GM18867 (cell line): ENCODE measurements at regions not wholly inside any gene's neighbourhood (a gene's known extent, or its start where the extent isn't known, plus 50 kb on each side); places are given as distances from the start of the nearest gene placed in this dataset.

Experiments
- ATAC-seq: cut with Tn5 transposase; IDR thresholded peaks from one replicate; pipeline ENCODE4 v1.9.1; 2021; ENCODE audit warnings: mild to moderate bottlenecking, moderate library complexity; ENCODE audit not compliant: unreplicated experiment

GRCh38 chr3:115518100-115518852, 105.0 kb upstream of the GAP43 start:
- no peak for ATAC-seq

- ATAC-seq = no peak
Observed at GRCh38 chr3:115520241-115520640, 103.1 kb upstream of the GAP43 start.

- ATAC-seq = no peak
Observed at GRCh38 chr3:115520651-115521245, 102.6 kb upstream of the GAP43 start.

GRCh38 chr3:115523458-115523857, 99.9 kb upstream of the GAP43 start:
- ATAC-seq = no peak

GRCh38 chr3:115524549-115524948, 98.8 kb upstream of the GAP43 start:
- no peak for ATAC-seq

DNA sequence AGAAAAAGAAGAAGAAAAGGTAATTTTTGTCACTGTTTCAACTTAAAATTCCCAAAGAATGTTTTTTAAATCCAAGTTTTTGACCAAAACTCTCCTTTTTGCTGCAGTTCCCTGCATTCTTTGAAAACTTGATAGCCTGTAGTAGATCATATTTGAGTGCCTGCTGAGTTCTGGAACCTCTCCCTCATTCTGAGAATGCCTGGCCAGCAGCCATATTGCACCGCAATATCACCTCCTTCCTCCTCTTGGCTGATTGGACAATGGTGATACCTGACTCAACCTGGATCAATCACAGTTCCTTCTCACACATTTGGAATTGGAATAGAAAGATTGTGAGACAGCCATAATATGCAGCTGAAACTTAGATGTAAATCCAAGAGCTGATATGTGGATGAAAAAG, 97.6 kb upstream of the GAP43 start:
- no peak for ATAC-seq

- no peak for ATAC-seq
Observed at GRCh38 chr3:115533218-115533617, 90.1 kb upstream of the GAP43 start.

- ATAC-seq = no peak
Observed at GRCh38 chr3:115536171-115536570, 87.1 kb upstream of the GAP43 start.

GRCh38 chr3:115537669-115538068, 85.6 kb upstream of the GAP43 start:
- ATAC-seq = no peak

GRCh38 chr3:115547207-115547606, 76.1 kb upstream of the GAP43 start:
- ATAC-seq = no peak

GRCh38 chr3:115548611-115549010, 74.7 kb upstream of the GAP43 start:
- no peak for ATAC-seq

DNA sequence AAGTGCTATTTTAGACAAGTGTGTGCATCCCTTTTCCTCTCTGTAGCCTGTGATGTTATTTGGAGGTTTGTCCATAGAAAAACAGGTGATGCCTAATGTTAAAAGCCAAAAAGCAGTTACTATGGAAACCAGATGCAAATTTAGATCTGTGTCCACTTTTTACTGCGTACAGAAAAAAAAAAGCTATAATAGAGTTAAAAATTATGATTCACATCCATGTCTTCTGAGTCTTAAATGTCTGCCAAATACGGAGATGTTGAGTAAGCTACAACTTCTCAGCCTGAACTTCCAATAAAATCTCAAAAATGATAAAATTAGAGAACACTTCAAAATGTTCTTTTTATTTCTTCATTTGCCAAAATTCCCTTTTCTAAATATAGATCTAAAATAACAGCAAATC, 74.2 kb upstream of the GAP43 start:
- no peak for ATAC-seq

DNA sequence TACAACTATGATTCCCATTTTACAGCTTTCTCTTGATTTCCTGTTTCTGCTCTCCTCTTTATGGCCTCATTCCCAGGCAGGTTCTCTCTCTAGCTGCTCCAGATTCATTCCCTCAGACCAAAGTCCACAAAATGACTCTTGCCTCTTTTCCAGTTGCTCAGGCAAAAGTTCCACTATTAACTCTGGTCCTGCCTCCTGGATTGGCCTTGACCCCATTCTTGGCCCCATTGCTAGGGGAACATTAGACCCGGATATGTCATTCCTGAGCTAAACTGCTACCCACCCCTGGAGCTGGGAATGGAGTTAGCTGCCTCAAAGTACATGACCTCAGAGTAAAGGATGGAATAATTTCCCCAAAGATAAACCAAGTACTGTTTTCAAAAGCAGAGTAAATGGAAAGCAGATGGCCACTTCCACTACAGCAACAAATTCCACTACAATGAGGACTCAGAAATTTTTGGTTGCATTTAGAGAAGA, 73.0 kb upstream of the GAP43 start:
- ATAC-seq = no peak

- ATAC-seq = no peak
Observed at GRCh38 chr3:115551016-115551415, 72.3 kb upstream of the GAP43 start.

DNA sequence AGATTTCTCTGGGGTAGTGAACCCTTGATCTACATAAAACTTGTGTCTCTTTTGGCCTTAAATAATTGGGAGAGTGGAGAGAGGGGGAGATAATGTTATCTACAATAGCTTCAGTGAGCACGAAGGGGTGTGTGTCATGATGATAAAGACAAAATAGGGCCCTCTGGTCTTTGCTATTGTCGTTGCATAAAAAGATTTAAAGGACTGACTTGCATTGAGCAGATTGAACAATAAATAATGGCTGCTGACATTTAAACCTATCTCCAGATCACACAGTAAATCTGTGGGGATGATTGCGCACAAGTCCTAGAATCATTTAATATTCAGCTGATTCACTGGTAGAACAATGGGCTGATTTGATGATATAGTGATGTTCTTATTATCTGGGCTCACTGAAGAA, 71.3 kb upstream of the GAP43 start:
- ATAC-seq = no peak

DNA sequence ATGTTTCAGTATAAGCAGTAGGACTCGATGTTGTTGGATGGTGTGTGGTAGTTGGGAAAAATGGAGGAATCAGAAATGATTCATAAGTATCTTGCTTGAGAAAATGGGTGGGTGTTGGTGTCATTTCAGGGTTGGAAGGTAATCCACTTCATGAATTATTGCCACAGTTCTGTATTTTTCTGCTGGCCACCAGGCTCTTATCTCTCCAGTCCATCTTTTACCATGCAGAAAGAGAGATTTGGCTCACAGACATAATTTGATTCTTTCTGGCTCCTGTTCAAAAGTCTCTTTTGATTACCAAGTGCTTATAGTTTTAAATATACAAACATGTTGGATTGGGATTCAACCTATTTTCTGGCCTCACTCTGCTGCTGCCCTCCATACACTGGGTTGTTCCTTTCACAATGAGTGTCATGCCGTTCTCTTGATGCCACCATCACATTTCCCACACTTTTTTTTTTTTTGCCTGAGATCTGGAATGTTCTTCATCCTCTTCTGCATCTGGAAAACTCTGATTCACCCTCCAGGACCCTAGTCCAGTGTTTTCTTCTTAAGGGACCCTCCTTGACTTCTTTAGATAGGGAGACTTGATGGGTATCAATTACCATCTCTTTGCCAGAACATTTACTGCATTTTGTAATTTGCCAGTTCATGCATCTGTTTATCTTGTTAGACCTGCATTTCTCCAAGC, 69.4 kb upstream of the GAP43 start:
- ATAC-seq = no peak

DNA sequence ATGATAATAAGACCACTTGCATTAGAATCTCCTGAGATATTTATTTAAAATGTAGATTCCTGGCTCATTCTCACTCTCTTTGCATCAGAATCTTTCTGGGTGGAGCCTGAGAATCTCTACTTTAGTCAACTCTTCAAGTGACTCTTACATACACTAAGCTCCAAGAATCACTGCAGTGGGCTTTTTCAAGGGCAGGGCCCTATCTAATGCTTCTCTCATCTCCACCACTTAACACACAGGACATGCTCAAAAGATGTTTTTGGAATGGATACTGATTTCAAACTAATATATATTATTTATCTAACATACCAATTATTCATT, 68.9 kb upstream of the GAP43 start:
- ATAC-seq = no peak

DNA sequence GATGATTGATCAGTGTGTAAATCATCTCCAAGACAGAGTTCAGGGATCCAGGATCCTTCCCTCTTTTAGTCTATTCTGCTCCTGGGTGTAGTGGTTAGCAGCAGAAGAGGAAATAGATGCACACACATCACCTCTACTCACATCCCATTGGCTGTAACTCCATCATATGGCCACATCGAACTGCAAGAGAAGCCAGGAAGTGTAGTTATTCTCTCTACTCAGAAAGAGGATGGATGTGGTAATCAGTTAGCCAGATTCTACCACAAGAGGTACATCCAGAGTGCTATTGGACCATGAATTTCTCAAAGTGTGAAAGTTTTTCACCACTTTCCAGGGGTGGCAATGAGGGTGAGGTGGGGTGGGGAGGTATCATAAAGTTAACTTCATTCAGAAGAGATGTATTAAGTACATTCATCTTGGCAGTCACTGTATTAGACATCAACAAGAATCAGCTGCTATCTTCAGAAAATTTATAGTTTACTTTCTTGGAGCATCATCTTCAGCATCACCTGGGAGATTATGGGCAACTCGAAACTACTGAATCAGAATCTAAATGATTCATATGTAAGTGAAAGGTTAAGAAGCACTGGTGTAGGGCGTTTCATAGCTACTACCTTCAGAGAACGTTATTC, 60.6 kb upstream of the GAP43 start:
- peak; percentile 65 for ATAC-seq

GRCh38 chr3:115563984-115564383, 59.3 kb upstream of the GAP43 start:
- no peak for ATAC-seq

DNA sequence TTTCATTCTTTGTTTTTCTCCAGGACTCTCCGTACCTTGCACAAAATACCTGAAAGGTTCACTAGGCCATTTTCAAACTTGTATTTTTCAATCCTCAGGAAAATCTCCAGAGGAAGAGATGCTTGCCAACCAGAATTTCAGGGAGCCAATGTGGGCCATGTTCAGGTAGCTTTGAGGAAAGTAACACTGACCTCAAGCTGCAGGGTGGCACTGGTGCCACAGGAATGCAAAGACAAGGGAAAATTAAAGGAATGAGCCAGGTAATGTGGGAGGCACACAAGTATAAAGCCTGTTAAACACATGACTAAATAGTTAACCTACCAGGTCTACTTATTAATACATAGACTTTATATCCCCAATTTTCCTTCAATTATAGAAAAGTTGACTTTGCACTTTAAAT, 51.9 kb upstream of the GAP43 start:
- no peak for ATAC-seq
